ENCODE measurements at regions not wholly inside any gene's neighbourhood (a gene's known extent, or its start where the extent isn't known, plus 50 kb on each side); places are given as distances from the start of the nearest gene placed in this dataset.
A peak's percentile ranks its signal among the peaks of the same experiment; 100 is the strongest.
"Not testable (repeated sequence)": the region's sequence is repeated elsewhere in the genome, so short reads cannot be mapped to it uniquely, and the experiment has no call there.

DNA sequence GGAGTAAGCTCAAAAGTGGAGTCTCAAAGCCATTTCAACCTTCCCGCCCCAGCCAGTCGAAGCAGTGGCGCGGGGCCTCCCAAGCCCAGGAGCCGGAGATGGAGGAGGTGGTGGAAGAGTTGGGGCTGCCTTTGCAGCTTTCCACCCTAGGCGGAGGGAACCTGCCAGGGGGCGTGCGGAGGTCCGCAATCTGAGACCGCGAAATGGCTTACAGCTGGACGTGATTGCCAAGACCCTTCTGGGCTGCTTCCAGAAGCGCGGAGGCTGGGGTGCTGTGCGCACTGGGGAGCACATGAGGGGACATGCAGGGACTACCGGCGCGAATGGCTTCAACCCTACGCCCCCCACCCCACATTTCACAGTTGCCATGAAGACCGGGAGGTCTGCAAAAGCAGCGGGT, 86.2 kb downstream of the PRR15 start:
- Histone ChIP-seq H3K18ac (ENCODE audit: low read length) (peak overlapping the region; percentile 35), H3K4me2 (ENCODE audit: insufficient read depth, low read length, poor library complexity, severe bottlenecking) (no peak overlapping the region), H4K91ac (ENCODE audit: low read depth, low read length, poor library complexity) (no peak overlapping the region), H2AFZ (ENCODE audit: low read length) (no peak overlapping the region), H2BK15ac (ENCODE audit: low read length) (no peak overlapping the region), H3K79me1 (ENCODE audit: low read depth, low read length) (peaks cover 6% of the 10 kb centered on the region), H2BK12ac (ENCODE audit: low read length) (no peak overlapping the region), H3K27ac (replicated peaks; ENCODE audit: low read length) (no peak overlapping the region), H3K4me1 (ENCODE audit: control insufficient read depth in 2 of 2, insufficient read depth in 1 of 2, low read depth in 1 of 2, low read length in 2 of 2) (peaks cover 0 to 2% of the 10 kb centered on the region in 2 donors), H4K8ac (ENCODE audit: low read depth, low read length) (no peak overlapping the region), H3K36me3 (replicated peaks in 1 of 2; ENCODE audit: control insufficient read depth in 2 of 2, insufficient read depth in 2 of 2, low read length in 2 of 2) (peaks cover 0 to 3% of the 10 kb centered on the region in 2 donors), H2AK5ac (ENCODE audit: low read depth, low read length) (no peak overlapping the region), H3K14ac (ENCODE audit: low read length) (no peak overlapping the region), H3K9ac (ENCODE audit: low read depth, low read length, poor library complexity) (no peak overlapping the region), H2BK5ac (ENCODE audit: low read length) (no peak overlapping the region), H3K9me3 (replicated peaks in 1 of 2; ENCODE audit: control insufficient read depth in 2 of 2, insufficient read depth in 1 of 2, low read depth in 1 of 2, low read length in 2 of 2) (no peaks in the 10 kb centered on the region), H3K23ac (ENCODE audit: low read depth, low read length, poor library complexity) (no peak overlapping the region), H3K4ac (ENCODE audit: low read length) (no peak overlapping the region), H3K4me3 (ENCODE audit: low read length in 2 of 2) (no peak overlapping the region), H3K27me3 (ENCODE audit: control insufficient read depth in 3 of 3, insufficient read depth in 3 of 3, low read depth in 1 of 3, low read length in 3 of 3) (no peaks in the 10 kb centered on the region), H2BK120ac (ENCODE audit: low read depth, low read length) (no peak overlapping the region)
- no CpG with 5 or more reads among the region's 21 CpGs for WGBS, 2 donors (ENCODE audit: extremely low coverage in 2 of 2, insufficient read length in 2 of 2, insufficient replicate concordance in 1 of 2)
- no peak for DNase-seq (ENCODE audit: low spot score)

DNA sequence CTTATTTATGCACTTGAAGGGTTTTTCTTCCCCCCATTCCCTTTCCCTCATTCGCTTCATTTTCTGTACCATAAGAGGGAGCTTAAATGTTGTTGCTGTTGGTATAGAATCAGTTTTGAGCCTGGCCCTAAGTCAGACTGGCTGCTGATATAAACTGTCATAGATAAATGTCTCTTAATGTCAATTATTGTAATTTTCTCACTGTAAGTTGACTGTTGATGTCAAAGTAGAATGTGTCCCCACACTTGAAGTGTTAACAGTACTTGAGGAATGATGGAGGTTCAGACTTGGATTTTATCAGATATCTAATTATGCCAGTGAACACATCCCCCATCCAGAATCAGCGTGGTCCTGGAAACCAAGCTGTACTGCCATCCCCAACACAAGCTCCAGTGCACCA, 87.8 kb downstream of the PRR15 start:
- H3K4me1 ChIP-seq (ENCODE audit: control insufficient read depth in 2 of 2, insufficient read depth in 1 of 2, low read depth in 1 of 2, low read length in 2 of 2), result peaks cover 0 to 2% of the 10 kb centered on the region in 2 donors
- WGBS, 2 donors (ENCODE audit: extremely low coverage in 2 of 2, insufficient read length in 2 of 2, insufficient replicate concordance in 1 of 2), result no CpG with 5 or more reads among the region's 2 CpGs
- DNase-seq (ENCODE audit: low spot score), result no peak
- no peak overlapping the region for H3K4ac ChIP-seq (ENCODE audit: low read length)
- H2BK5ac ChIP-seq (ENCODE audit: low read length), result no peak overlapping the region
- no peak overlapping the region for H4K8ac ChIP-seq (ENCODE audit: low read depth, low read length)
- no peak overlapping the region for H4K91ac ChIP-seq (ENCODE audit: low read depth, low read length, poor library complexity)
- H2BK15ac ChIP-seq (ENCODE audit: low read length), result no peak overlapping the region
- H3K36me3 ChIP-seq (replicated peaks in 1 of 2; ENCODE audit: control insufficient read depth in 2 of 2, insufficient read depth in 2 of 2, low read length in 2 of 2), result peaks cover 0 to 3% of the 10 kb centered on the region in 2 donors
- H2AK5ac ChIP-seq (ENCODE audit: low read depth, low read length), result no peak overlapping the region
- H2BK120ac ChIP-seq (ENCODE audit: low read depth, low read length), result no peak overlapping the region
- H3K4me2 ChIP-seq (ENCODE audit: insufficient read depth, low read length, poor library complexity, severe bottlenecking), result no peak overlapping the region
- no peaks in the 10 kb centered on the region for H3K9me3 ChIP-seq (replicated peaks in 1 of 2; ENCODE audit: control insufficient read depth in 2 of 2, insufficient read depth in 1 of 2, low read depth in 1 of 2, low read length in 2 of 2)
- H3K27ac ChIP-seq (replicated peaks; ENCODE audit: low read length), result no peak overlapping the region
- H2BK12ac ChIP-seq (ENCODE audit: low read length), result no peak overlapping the region
- H3K23ac ChIP-seq (ENCODE audit: low read depth, low read length, poor library complexity), result no peak overlapping the region
- H3K79me1 ChIP-seq (ENCODE audit: low read depth, low read length), result peaks cover 6% of the 10 kb centered on the region
- H3K9ac ChIP-seq (ENCODE audit: low read depth, low read length, poor library complexity), result no peak overlapping the region
- no peak overlapping the region for H3K4me3 ChIP-seq (ENCODE audit: low read length in 2 of 2)
- no peak overlapping the region for H2AFZ ChIP-seq (ENCODE audit: low read length)
- H3K18ac ChIP-seq (ENCODE audit: low read length), result no peak overlapping the region
- H3K27me3 ChIP-seq (ENCODE audit: control insufficient read depth in 3 of 3, insufficient read depth in 3 of 3, low read depth in 1 of 3, low read length in 3 of 3), result no peaks in the 10 kb centered on the region
- no peak overlapping the region for H3K14ac ChIP-seq (ENCODE audit: low read length)

DNA sequence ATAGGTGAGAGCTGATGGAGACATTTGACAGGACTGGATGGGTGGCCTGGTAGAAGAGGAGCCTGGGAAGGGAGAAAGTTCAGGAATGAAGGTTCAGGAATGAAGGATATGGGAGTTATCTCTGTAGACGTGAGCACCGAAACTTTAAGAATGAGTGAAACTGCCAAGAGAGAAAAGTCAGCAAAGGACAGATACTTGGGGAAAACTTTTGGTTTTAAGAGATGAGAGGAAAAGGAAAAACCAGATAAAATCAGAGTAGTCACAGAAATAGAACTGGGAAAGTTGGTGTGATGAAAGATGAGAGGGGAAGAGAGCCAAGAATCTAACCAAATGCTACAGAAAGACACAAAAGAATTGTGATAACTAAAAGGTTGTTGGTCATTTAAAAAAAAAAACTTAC, 88.9 kb downstream of the PRR15 start:
- Histone ChIP-seq H3K14ac (ENCODE audit: low read length) (no peak overlapping the region), H2BK120ac (ENCODE audit: low read depth, low read length) (no peak overlapping the region), H3K18ac (ENCODE audit: low read length) (no peak overlapping the region), H4K8ac (ENCODE audit: low read depth, low read length) (no peak overlapping the region), H3K23ac (ENCODE audit: low read depth, low read length, poor library complexity) (no peak overlapping the region), H3K36me3 (replicated peaks in 1 of 2; ENCODE audit: control insufficient read depth in 2 of 2, insufficient read depth in 2 of 2, low read length in 2 of 2) (peaks cover 0 to 3% of the 10 kb centered on the region in 2 donors), H3K4me2 (ENCODE audit: insufficient read depth, low read length, poor library complexity, severe bottlenecking) (no peak overlapping the region), H3K9me3 (replicated peaks in 1 of 2; ENCODE audit: control insufficient read depth in 2 of 2, insufficient read depth in 1 of 2, low read depth in 1 of 2, low read length in 2 of 2) (no peaks in the 10 kb centered on the region), H3K4me1 (ENCODE audit: control insufficient read depth in 2 of 2, insufficient read depth in 1 of 2, low read depth in 1 of 2, low read length in 2 of 2) (peaks cover 0 to 2% of the 10 kb centered on the region in 2 donors), H4K91ac (ENCODE audit: low read depth, low read length, poor library complexity) (no peak overlapping the region), H3K9ac (ENCODE audit: low read depth, low read length, poor library complexity) (no peak overlapping the region), H2BK15ac (ENCODE audit: low read length) (no peak overlapping the region), H3K27ac (replicated peaks; ENCODE audit: low read length) (no peak overlapping the region), H2AFZ (ENCODE audit: low read length) (no peak overlapping the region), H3K4me3 (ENCODE audit: low read length in 2 of 2) (no peak overlapping the region), H3K27me3 (ENCODE audit: control insufficient read depth in 3 of 3, insufficient read depth in 3 of 3, low read depth in 1 of 3, low read length in 3 of 3) (no peaks in the 10 kb centered on the region), H2BK5ac (ENCODE audit: low read length) (no peak overlapping the region), H2BK12ac (ENCODE audit: low read length) (no peak overlapping the region), H2AK5ac (ENCODE audit: low read depth, low read length) (no peak overlapping the region), H3K4ac (ENCODE audit: low read length) (no peak overlapping the region), H3K79me1 (ENCODE audit: low read depth, low read length) (peaks cover 6% of the 10 kb centered on the region)
- no CpG with 5 or more reads among the region's 2 CpGs for WGBS, 2 donors (ENCODE audit: extremely low coverage in 2 of 2, insufficient read length in 2 of 2, insufficient replicate concordance in 1 of 2)
- DNase-seq (ENCODE audit: low spot score), result no peak

DNA sequence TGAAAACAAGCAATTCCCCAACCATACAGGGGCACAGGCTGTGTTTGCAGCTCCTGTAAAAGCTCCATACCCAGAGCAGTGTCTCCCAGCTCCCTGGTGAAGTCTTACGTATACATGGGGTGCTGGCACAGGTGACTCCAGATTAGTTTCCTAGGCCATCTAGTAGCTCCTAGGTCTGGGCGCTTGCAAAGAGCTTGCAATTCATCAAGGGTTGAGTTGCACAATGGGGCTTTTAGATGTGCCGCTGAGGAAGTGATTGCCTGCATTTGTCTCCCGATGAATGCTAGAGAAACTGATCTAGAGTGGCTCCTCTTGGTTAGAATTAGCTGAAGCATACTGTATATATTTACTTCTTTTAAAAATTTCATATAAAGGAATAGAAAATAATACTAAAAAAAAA, 90.7 kb downstream of the PRR15 start:
- not testable (repeated sequence) for H3K27me3 ChIP-seq (ENCODE audit: control insufficient read depth in 3 of 3, insufficient read depth in 3 of 3, low read depth in 1 of 3, low read length in 3 of 3); H3K9ac ChIP-seq (ENCODE audit: low read depth, low read length, poor library complexity); H2BK15ac ChIP-seq (ENCODE audit: low read length); H3K4me1 ChIP-seq (ENCODE audit: control insufficient read depth in 2 of 2, insufficient read depth in 1 of 2, low read depth in 1 of 2, low read length in 2 of 2); H3K36me3 ChIP-seq (replicated peaks in 1 of 2; ENCODE audit: control insufficient read depth in 2 of 2, insufficient read depth in 2 of 2, low read length in 2 of 2); H3K79me1 ChIP-seq (ENCODE audit: low read depth, low read length); DNase-seq (ENCODE audit: low spot score); H2BK12ac ChIP-seq (ENCODE audit: low read length); H3K18ac ChIP-seq (ENCODE audit: low read length); H3K4me2 ChIP-seq (ENCODE audit: insufficient read depth, low read length, poor library complexity, severe bottlenecking); H3K4ac ChIP-seq (ENCODE audit: low read length); H2AK5ac ChIP-seq (ENCODE audit: low read depth, low read length); H4K91ac ChIP-seq (ENCODE audit: low read depth, low read length, poor library complexity); H3K27ac ChIP-seq (replicated peaks; ENCODE audit: low read length); H4K8ac ChIP-seq (ENCODE audit: low read depth, low read length); H2AFZ ChIP-seq (ENCODE audit: low read length); H3K4me3 ChIP-seq (ENCODE audit: low read length in 2 of 2); H3K14ac ChIP-seq (ENCODE audit: low read length); H3K9me3 ChIP-seq (replicated peaks in 1 of 2; ENCODE audit: control insufficient read depth in 2 of 2, insufficient read depth in 1 of 2, low read depth in 1 of 2, low read length in 2 of 2); H3K23ac ChIP-seq (ENCODE audit: low read depth, low read length, poor library complexity); H2BK120ac ChIP-seq (ENCODE audit: low read depth, low read length); H2BK5ac ChIP-seq (ENCODE audit: low read length)
- WGBS, 2 donors (ENCODE audit: extremely low coverage in 2 of 2, insufficient read length in 2 of 2, insufficient replicate concordance in 1 of 2), result no CpG with 5 or more reads among the region's 4 CpGs
